Thyroid gland (tissue), 4 donors: ENCODE measurements at regions not wholly inside any gene's neighbourhood (a gene's known extent, or its start where the extent isn't known, plus 50 kb on each side); places are given as distances from the start of the nearest gene placed in this dataset.

Experiments used
- DNase-seq, 2 donors: peaks; one replicate each; pipeline ENCODE4 v3.0.0-alpha.2; 2019
- H3K27ac ChIP-seq, 3 donors: fragments of 200-600 bp; sonication (generic); 1 replicate in 2 of 3; 2 replicates in 1 of 3; pipeline ENCODE4 v1.5.1; 2016 to 2019; ENCODE audit warnings: mild to moderate bottlenecking in 1 of 3, moderate library complexity in 1 of 3
- H3K27me3 ChIP-seq: fragments of 200-600 bp; sonication (generic); one replicate; pipeline ENCODE4 v1.5.1; 2019
- H3K36me3 ChIP-seq, 2 donors: fragments of 200-600 bp; sonication (generic); one replicate each; pipeline ENCODE4 v1.5.1; 2016 to 2019
- H3K4me1 ChIP-seq, 2 donors: fragments of 200-600 bp; sonication (generic); one replicate each; pipeline ENCODE4 v1.5.1; 2017 to 2019
- H3K4me3 ChIP-seq, 3 donors: fragments of 200-600 bp; sonication (generic); replicated peaks in 1 of 3; 1 replicate in 2 of 3; 2 replicates in 1 of 3; pipeline ENCODE4 v1.5.1; 2016; ENCODE audit warnings: mild to moderate bottlenecking in 1 of 3
- H3K9me3 ChIP-seq: fragments of 200-600 bp; sonication (generic); one replicate; pipeline ENCODE4 v1.5.1; 2017
- POLR2A ChIP-seq, 2 donors: fragments of 450-650 bp; IDR thresholded peaks; one replicate each; pipeline ENCODE4 v1.6.1; 2017; ENCODE audit warnings: antibody characterized with exemption in 2 of 2, mild to moderate bottlenecking in 2 of 2, moderate library complexity in 1 of 2
- WGBS, 2 donors: methylation state at CpG; one replicate each; pipeline ENCODE4 v1.1.5; 2017; 5-methylcytosine and 5-hydroxymethylcytosine counted together
- intact Hi-C: fragments of 100-400 bp; cut with DNase I; formaldehyde crosslinking; loops from one replicate; pipeline ENCODE4 v1.15.1; 2023
- TF ChIP-seq, protein P1 (sequence below), 6 experiments: fragments of 200-600 bp in 3 of 6; fragments of 450-650 bp in 3 of 6; sonication (generic) in 3 of 6; IDR thresholded peaks; one replicate each; pipeline ENCODE4 v1.5.1; 2016 to 2019; ENCODE audit warnings: antibody characterized with exemption in 6 of 6, mild to moderate bottlenecking in 2 of 6, inconsistent platforms in 1 of 6, moderate library complexity in 1 of 6

DNA sequence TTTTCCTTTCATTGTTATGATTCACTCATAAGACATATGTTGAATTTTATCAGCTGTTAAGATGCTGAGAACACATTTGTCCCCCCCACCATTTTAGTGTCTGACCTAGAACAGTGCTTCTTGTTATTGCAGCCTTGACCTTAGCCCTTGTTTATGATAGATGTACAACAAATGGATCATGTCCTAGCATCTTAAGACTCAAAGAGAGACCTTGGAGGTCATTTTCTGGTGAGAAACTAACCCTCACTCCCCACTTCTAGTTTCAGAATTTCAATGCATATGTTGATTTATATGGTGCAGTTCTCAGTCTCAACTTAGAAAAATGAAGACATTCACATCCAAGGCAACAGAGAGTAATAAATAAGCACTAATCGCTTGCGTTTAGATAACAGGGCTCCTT is 391.2 kb downstream of the AEBP2 start:
- no peaks in the 10 kb centered on the region for H3K36me3 ChIP-seq
- H3K27me3 ChIP-seq, result no peaks in the 10 kb centered on the region
- 86 to 87% methylated on average over 2 of the region's 2 CpGs for WGBS, 2 donors
- DNase-seq, result no peak
- H3K4me3 ChIP-seq, result no peak overlapping the region
- H3K9me3 ChIP-seq, result no peaks in the 10 kb centered on the region
- intact Hi-C loops, result no loop called here
- no peaks in the 10 kb centered on the region for H3K4me1 ChIP-seq
- H3K27ac ChIP-seq, result no peak overlapping the region
- TF ChIP-seq POLR2A (IDR thresholded peaks at IDR 0.05), result no peak
- TF ChIP-seq, protein P1, sequence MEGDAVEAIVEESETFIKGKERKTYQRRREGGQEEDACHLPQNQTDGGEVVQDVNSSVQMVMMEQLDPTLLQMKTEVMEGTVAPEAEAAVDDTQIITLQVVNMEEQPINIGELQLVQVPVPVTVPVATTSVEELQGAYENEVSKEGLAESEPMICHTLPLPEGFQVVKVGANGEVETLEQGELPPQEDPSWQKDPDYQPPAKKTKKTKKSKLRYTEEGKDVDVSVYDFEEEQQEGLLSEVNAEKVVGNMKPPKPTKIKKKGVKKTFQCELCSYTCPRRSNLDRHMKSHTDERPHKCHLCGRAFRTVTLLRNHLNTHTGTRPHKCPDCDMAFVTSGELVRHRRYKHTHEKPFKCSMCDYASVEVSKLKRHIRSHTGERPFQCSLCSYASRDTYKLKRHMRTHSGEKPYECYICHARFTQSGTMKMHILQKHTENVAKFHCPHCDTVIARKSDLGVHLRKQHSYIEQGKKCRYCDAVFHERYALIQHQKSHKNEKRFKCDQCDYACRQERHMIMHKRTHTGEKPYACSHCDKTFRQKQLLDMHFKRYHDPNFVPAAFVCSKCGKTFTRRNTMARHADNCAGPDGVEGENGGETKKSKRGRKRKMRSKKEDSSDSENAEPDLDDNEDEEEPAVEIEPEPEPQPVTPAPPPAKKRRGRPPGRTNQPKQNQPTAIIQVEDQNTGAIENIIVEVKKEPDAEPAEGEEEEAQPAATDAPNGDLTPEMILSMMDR (IDR thresholded peaks at IDR 0.05), result no peak

DNA sequence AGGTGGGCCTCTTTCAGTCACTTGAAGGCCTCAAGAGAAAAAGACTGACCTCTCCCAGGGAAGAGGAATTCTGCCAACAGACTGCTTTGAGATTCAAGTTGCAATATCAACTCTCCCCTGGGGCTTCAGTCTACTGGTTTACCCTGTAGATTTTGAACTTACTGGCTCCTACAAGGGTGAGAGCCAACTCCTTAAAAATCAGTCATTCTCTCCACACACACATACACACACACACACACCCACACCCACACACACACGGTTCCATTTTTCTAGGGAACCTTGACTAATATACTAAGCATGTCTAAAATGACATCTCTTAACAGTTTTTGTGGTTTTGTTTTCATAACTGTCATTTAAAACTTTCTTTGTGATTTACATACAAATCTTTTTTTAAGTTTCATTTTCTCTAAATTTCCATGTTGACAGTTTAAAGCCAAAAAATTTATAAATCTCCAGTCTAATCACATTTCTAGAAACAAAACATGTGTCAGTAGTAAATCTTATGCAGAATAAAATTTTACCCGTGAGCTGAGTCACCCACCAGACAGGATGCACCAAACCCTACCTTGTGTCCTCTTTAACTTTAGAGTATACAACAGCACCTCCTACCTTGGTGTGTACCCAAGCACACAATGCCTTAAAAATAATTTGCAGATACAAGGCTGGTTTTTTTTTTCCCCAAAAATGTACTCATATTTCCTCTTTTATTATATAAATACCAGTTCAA is 394.6 kb downstream of the AEBP2 start:
- Histone ChIP-seq H3K27me3 (no peaks in the 10 kb centered on the region), H3K4me3 (no peak overlapping the region), H3K9me3 (no peaks in the 10 kb centered on the region), H3K27ac (no peak overlapping the region), H3K36me3 (no peaks in the 10 kb centered on the region), H3K4me1 (no peaks in the 10 kb centered on the region)
- no peak for TF ChIP-seq POLR2A (IDR thresholded peaks at IDR 0.05)
- TF ChIP-seq, protein P1 (IDR thresholded peaks at IDR 0.05), result no peak
- 32 to 49% methylated on average over 2 of the region's 2 CpGs for WGBS, 2 donors
- intact Hi-C loops, result no loop called here
- no peak for DNase-seq

DNA sequence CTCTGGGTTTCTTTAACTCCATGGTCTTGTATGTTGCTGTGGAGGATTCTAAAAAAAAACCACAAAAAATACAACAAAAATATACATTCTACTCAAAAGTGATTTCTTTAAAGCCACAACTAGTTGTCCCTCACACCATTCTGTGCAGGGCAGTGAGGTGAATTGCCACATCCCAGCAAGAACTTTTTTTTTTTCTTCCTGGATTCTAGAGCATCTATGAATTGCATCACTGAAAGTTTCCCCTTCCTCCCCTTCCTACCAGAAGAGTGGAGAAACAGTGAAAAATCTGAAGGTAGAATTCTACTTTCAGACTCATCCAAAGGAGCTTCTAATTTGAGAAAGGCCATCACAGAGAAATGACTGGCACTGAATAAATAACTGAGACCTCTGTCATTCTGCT is 395.3 kb downstream of the AEBP2 start:
- TF ChIP-seq, protein P1 (IDR thresholded peaks at IDR 0.05), result no peak
- TF ChIP-seq POLR2A (IDR thresholded peaks at IDR 0.05), result no peak
- intact Hi-C loops, result no loop called here
- no peak for DNase-seq
- H3K36me3 ChIP-seq, result no peaks in the 10 kb centered on the region
- H3K27ac ChIP-seq, result no peak overlapping the region
- no peak overlapping the region for H3K4me3 ChIP-seq
- no peaks in the 10 kb centered on the region for H3K9me3 ChIP-seq
- H3K4me1 ChIP-seq, result no peaks in the 10 kb centered on the region
- no peaks in the 10 kb centered on the region for H3K27me3 ChIP-seq

DNA sequence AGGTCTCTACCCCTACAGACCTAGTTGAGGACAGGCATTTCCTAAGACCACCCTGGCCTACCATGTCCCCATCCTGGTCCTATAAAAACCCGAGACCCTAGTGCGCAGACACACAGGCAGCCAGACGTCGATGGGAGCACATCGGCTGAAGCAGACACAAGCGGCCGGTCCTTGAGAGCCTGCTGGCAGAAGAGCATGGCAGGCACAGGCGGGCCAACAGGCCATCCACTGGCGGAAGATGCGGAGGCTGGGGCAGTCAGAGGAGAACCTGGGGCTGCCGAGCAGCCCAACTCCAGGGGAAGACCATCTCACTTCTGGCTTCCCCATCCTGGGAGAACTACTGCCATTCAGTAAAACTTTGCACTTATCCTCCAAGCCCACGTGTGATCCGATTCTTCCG is 396.8 kb downstream of the AEBP2 start:
- no peaks in the 10 kb centered on the region for H3K9me3 ChIP-seq
- no peak overlapping the region for H3K4me3 ChIP-seq
- no peaks in the 10 kb centered on the region for H3K4me1 ChIP-seq
- no peak overlapping the region for H3K27ac ChIP-seq
- H3K27me3 ChIP-seq, result no peaks in the 10 kb centered on the region
- no peak for TF ChIP-seq POLR2A (IDR thresholded peaks at IDR 0.05)
- TF ChIP-seq, protein P1 (IDR thresholded peaks at IDR 0.05), result no peak
- intact Hi-C loops, result no loop called here
- H3K36me3 ChIP-seq, result no peaks in the 10 kb centered on the region
- WGBS, 2 donors, result 97 to 98% methylated on average over 12 to 14 of the region's 14 CpGs
- DNase-seq, result no peak

GRCh38 chr12:19836456-19836855 is 397.2 kb downstream of the AEBP2 start:
- Histone ChIP-seq H3K27ac (no peak overlapping the region), H3K9me3 (no peaks in the 10 kb centered on the region), H3K4me3 (no peak overlapping the region), H3K36me3 (no peaks in the 10 kb centered on the region), H3K4me1 (no peaks in the 10 kb centered on the region), H3K27me3 (no peaks in the 10 kb centered on the region)
- intact Hi-C loops, result no loop called here
- 98% methylated on average over 9 of the region's 9 CpGs for WGBS, 2 donors
- no peak for DNase-seq
- TF ChIP-seq POLR2A (IDR thresholded peaks at IDR 0.05), result no peak
- TF ChIP-seq, protein P1 (IDR thresholded peaks at IDR 0.05), result no peak
